Esophagus squamous epithelium (tissue), 5 donors: ENCODE measurements at regions not wholly inside any gene's neighbourhood (a gene's known extent, or its start where the extent isn't known, plus 50 kb on each side); places are given as distances from the start of the nearest gene placed in this dataset.

Experiments used
- DNase-seq: peaks from one replicate; lab custom pipeline; 2025; lab: John Stamatoyannopoulos, UW
- H3K27ac ChIP-seq, 4 donors: fragments of 200-600 bp; sonication (generic); one replicate each; pipeline ENCODE4 v1.5.1; 2016 to 2019; ENCODE audit warnings: mild to moderate bottlenecking in 1 of 4
- H3K27me3 ChIP-seq, 4 donors: fragments of 200-600 bp; sonication (generic); 1 replicate in 3 of 4; 2 replicates in 1 of 4; pipeline versions ENCODE4 v1.5.1 to v1.6.0; 2017 to 2021; ENCODE audit warnings: antibody characterized with exemption in 1 of 4
- H3K36me3 ChIP-seq, 3 donors: fragments of 200-600 bp; sonication (generic); one replicate each; pipeline ENCODE4 v1.5.1; 2016 to 2019
- H3K4me1 ChIP-seq, 3 donors: fragments of 200-600 bp; sonication (generic); one replicate each; pipeline ENCODE4 v1.5.1; 2017 to 2019
- H3K4me3 ChIP-seq, 4 donors: fragments of 200-600 bp; sonication (generic); 1 replicate in 3 of 4; 2 replicates in 1 of 4; pipeline ENCODE4 v1.5.1; 2016 to 2019; ENCODE audit warnings: mild to moderate bottlenecking in 2 of 4, moderate library complexity in 1 of 4
- H3K9me3 ChIP-seq, 3 donors: fragments of 200-600 bp; sonication (generic); one replicate each; pipeline ENCODE4 v1.5.1; 2016 to 2019
- CTCF ChIP-seq, 6 experiments: fragments of 450-650 bp in 4 of 6; fragments of 200-600 bp in 2 of 6; sonication (generic) in 2 of 6; IDR thresholded peaks; one replicate each; pipeline ENCODE4 v1.5.1; 2016 to 2019; ENCODE audit warnings: antibody characterized with exemption in 6 of 6, mild to moderate bottlenecking in 4 of 6, moderate library complexity in 4 of 6
- POLR2A ChIP-seq, 4 donors: fragments of 450-650 bp; IDR thresholded peaks; one replicate each; pipeline ENCODE4 v1.6.1; 2017; ENCODE audit warnings: antibody characterized with exemption in 4 of 4, mild to moderate bottlenecking in 4 of 4, moderate library complexity in 3 of 4
- WGBS, 2 donors: methylation state at CpG; one replicate each; pipeline ENCODE4 v1.1.5; 2018; 5-methylcytosine and 5-hydroxymethylcytosine counted together
- intact Hi-C: fragments of 100-400 bp; cut with DNase I; formaldehyde crosslinking; loops from one replicate; pipeline ENCODE4 v1.15.0; 2022
- donor health status: DM: yes; HTN: yes; CAD: no.

- Histone ChIP-seq H3K4me3 (no peak overlapping the region), H3K36me3 (no peaks in the 10 kb centered on the region), H3K27me3 (no peaks in the 10 kb centered on the region), H3K27ac (no peak overlapping the region), H3K9me3 (no peaks in the 10 kb centered on the region), H3K4me1 (no peaks in the 10 kb centered on the region)
- no peak for TF ChIP-seq POLR2A (IDR thresholded peaks at IDR 0.05)
- TF ChIP-seq CTCF (IDR thresholded peaks at IDR 0.05) = no peak
- intact Hi-C loops = no loop called here
- DNase-seq = no peak
- 34 to 47% methylated on average over 1 of the region's 1 CpG for WGBS, 2 donors
Observed at GRCh38 chr4:125951261-125951887, 636.6 kb downstream of the FAT4 start.

DNA sequence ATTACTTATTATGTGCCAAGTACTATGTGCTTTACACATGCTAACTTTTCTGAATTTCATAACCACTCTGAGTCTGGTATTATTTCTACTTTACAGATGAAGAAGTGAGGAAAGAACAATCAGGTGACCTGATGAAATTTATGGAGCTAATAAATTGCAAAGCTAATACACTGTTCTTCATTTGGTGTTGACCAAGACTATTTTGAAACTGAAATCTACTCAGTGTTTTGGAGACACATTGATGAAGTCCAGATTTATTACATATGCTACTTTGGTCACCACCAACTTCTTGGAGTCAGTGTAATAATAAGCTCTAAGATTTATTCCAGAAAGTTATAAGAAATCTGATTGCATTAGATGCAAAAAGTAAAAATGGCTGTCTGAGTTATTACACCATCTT, 637.9 kb downstream of the FAT4 start:
- no peak for DNase-seq
- H3K36me3 ChIP-seq = no peaks in the 10 kb centered on the region
- no peaks in the 10 kb centered on the region for H3K9me3 ChIP-seq
- no peaks in the 10 kb centered on the region for H3K4me1 ChIP-seq
- H3K4me3 ChIP-seq = no peak overlapping the region
- intact Hi-C loops = no loop called here
- H3K27me3 ChIP-seq = no peaks in the 10 kb centered on the region
- TF ChIP-seq CTCF (IDR thresholded peaks at IDR 0.05) (no peak), POLR2A (IDR thresholded peaks at IDR 0.05) (no peak)
- no peak overlapping the region for H3K27ac ChIP-seq

- no peak for TF ChIP-seq CTCF (IDR thresholded peaks at IDR 0.05)
- no peak for TF ChIP-seq POLR2A (IDR thresholded peaks at IDR 0.05)
- H3K27me3 ChIP-seq = no peaks in the 10 kb centered on the region
- 75 to 88% methylated on average over 1 of the region's 1 CpG for WGBS, 2 donors
- no peak overlapping the region for H3K4me3 ChIP-seq
- H3K27ac ChIP-seq = no peak overlapping the region
- intact Hi-C loops = no loop called here
- H3K36me3 ChIP-seq = no peaks in the 10 kb centered on the region
- H3K9me3 ChIP-seq = no peaks in the 10 kb centered on the region
- H3K4me1 ChIP-seq = no peaks in the 10 kb centered on the region
- DNase-seq = no peak
Observed at GRCh38 chr4:125956276-125956675, 641.5 kb downstream of the FAT4 start.

DNA sequence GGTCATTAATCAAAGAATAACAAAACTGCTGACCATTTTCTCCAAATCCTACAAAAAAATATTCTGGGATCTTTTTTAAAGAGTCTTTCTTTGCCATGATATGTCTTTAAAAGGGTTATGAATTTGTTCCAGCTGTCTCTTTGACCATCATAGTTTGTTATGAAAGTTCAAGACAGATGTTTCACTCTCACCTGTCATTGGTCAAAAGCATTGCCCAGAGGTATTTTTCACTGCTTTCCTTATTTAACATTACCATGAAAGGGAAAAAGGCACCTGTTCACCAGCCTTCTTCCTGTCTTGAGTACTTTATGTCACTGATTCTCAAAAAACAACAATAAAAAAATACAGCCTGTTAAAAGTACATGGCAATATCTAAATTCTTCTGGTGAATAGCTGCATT, 643.8 kb downstream of the FAT4 start:
- Histone ChIP-seq H3K27me3 (no peaks in the 10 kb centered on the region), H3K4me1 (no peaks in the 10 kb centered on the region), H3K36me3 (no peaks in the 10 kb centered on the region), H3K9me3 (no peaks in the 10 kb centered on the region), H3K27ac (no peak overlapping the region), H3K4me3 (no peak overlapping the region)
- intact Hi-C loops = no loop called here
- no peak for TF ChIP-seq POLR2A (IDR thresholded peaks at IDR 0.05)
- TF ChIP-seq CTCF (IDR thresholded peaks at IDR 0.05) = no peak
- DNase-seq = no peak

GRCh38 chr4:125961626-125962025, 646.9 kb downstream of the FAT4 start:
- DNase-seq = no peak
- intact Hi-C loops = no loop called here
- no peaks in the 10 kb centered on the region for H3K27me3 ChIP-seq
- H3K27ac ChIP-seq = no peak overlapping the region
- H3K4me1 ChIP-seq = no peaks in the 10 kb centered on the region
- H3K4me3 ChIP-seq = no peak overlapping the region
- H3K9me3 ChIP-seq = no peaks in the 10 kb centered on the region
- TF ChIP-seq POLR2A (IDR thresholded peaks at IDR 0.05) (no peak), CTCF (IDR thresholded peaks at IDR 0.05) (no peak)
- 75 to 87% methylated on average over 3 to 5 of the region's 5 CpGs for WGBS, 2 donors
- H3K36me3 ChIP-seq = no peaks in the 10 kb centered on the region
